ENCODE measurements at regions not wholly inside any gene's neighbourhood (a gene's known extent, or its start where the extent isn't known, plus 50 kb on each side); places are given as distances from the start of the nearest gene placed in this dataset.
A peak's percentile ranks its signal among the peaks of the same experiment; 100 is the strongest.

GRCh38 chr18:41703744-41704530, 251.1 kb upstream of the PIK3C3 start:
- ATAC-seq = peak; percentile 94
- DNase-seq (ENCODE audit: low spot score) = no peak

GRCh38 chr18:41700416-41700815, 254.6 kb upstream of the PIK3C3 start:
- DNase-seq (ENCODE audit: low spot score) = no peak

DNA sequence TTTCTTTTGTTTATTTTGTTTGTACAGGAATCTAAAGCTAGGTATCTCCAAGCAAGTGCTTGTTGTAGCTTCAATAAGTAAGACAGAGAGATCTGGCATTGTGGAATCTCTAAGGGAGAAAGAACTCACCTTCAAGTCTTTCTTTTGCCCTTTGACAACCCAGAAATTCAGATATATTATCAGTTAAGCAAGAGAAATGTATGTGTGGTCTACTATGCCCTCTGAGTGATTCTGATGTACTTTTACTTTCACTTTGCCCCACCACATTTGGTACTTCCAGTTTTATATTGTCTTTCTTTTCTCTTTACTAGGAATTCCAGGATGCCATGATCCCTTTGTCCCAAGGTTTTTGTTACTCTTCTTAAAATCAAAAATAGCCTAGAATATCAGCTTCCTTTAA, 259.6 kb upstream of the PIK3C3 start:
- ATAC-seq (peak; percentile 70), DNase-seq (ENCODE audit: low spot score) (no peak)

More at GRCh38 chr18:41700416-41700815, 254.6 kb upstream of the PIK3C3 start:
- no peak for ATAC-seq

GRCh38 chr18:41693008-41693407, 262.0 kb upstream of the PIK3C3 start:
- ATAC-seq (no peak), DNase-seq (ENCODE audit: low spot score) (no peak)

DNA sequence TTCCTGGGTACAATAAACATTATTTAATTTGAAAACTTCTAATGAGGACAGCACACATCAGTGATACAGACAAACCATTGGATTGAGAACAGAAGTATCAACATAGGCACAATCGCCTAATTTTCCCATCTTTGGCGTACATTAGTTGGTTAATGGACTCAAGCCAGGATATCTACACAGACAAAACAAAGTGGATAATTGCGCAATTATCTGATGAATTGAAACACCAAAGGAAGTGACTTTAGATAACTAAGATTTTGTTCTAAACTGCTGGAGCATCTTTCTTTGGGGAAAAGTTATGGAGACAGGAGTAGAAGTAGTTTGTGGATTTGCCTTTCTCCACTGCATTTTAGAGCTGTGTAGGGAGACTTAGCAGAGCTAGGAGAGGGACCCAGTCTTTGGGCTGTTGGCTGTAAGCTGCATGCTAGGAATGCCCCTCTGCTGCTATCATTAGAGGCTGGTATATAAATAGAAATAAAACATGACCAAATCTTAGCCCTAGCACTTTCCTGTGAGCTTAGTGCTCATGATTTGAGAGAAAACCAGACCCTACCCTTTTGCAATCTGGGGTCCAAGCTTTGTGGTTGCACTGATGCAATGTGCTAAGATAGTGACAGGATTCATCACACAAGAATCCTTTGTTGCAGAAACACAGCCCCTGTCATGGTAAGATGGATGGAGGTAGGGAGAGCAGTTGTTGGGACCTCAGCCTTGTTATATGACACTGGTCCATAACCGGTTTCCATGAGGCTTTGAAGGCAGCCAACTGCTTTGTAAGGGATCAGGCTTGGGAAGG, 264.5 kb upstream of the PIK3C3 start:
- DNase-seq (ENCODE audit: low spot score) (no peak), ATAC-seq (no peak)

DNA sequence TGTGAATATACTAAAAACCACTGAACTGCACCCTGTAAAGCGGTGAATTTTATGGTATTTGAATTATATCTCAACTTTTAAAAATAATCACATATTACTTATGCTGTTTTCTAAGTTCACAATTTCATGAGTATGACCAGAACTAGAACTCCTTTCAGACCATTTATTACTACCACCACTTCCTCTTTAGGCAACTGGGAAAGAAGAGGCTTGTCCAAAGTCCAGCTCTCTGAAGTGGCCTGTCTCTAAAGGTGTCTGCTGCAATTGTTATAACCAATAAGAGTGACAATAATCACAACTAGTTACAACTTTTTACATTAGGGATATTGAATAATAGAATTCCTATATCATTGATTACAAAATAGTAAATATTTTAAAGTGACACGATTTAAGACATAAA, 267.9 kb upstream of the PIK3C3 start:
- DNase-seq (ENCODE audit: low spot score) (no peak), ATAC-seq (peak; percentile 59)

- peak; percentile 82 for ATAC-seq
- DNase-seq (ENCODE audit: low spot score) = no peak
These were observed 273.7 kb upstream of the PIK3C3 start for GRCh38 chr18:41681138-41681880.

DNA sequence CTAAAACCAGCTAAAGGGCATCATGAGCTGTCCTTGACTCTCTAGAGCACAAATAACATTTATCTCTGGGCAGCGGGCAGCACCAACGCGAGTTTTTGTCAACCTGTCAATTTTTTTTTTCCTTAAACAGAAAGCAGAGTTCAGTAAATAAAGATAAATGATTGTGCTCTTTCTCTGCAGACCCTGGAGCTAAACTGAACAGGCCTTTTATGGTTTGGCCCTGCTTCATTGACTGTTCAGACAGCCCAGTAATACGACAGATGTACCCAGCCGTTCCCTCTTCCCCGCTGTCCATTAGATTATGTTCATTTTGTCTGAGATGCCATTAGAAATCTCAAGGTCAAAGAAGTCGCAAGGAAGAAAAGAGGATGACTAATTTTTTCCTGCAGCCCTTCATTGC, 280.5 kb upstream of the PIK3C3 start:
- DNase-seq (ENCODE audit: low spot score) (no peak), ATAC-seq (no peak)

DNA sequence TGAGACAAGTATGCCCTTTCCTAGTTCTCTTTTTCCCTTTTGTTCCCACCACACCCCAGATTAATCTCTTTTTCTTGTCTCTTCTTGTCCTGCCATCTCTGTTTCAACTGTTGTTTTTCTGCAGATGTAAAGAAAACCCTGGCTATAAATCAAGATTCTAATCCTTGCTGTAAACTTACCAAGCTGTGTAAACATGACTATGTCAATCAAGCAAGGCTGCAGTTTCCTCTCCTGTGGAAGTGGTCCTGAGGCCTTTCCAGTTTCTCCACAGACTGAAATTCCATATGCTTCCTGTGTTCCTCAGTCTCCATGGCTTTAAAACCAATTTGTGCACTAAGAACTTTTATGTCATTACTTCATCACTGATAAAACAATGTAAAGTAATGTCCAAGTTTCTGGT, 288.8 kb upstream of the PIK3C3 start:
- no peak for DNase-seq (ENCODE audit: low spot score)
- no peak for ATAC-seq

GRCh38 chr18:41665210-41665609, 289.8 kb upstream of the PIK3C3 start:
- ATAC-seq (no peak), DNase-seq (ENCODE audit: low spot score) (no peak)

DNA sequence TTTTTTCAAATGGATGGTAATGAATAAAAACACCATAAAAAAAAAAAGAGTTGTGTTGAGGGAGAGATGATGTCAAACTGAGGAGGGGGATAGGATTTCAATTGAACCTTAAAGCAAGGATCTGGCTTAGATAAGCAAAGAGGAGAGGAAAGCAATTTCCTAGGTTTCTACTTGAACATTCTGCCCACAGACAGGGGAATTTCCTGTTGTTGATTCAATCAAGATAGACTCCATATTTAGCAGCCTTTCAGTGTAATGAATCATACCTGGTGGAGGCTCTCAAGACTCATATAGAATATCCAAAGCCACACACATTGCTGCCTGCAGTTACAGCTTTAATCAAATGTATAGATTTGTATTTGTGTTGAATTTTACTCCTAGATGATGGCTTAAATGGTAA, 294.4 kb upstream of the PIK3C3 start:
- ATAC-seq (no peak), DNase-seq (ENCODE audit: low spot score) (no peak)

DNA sequence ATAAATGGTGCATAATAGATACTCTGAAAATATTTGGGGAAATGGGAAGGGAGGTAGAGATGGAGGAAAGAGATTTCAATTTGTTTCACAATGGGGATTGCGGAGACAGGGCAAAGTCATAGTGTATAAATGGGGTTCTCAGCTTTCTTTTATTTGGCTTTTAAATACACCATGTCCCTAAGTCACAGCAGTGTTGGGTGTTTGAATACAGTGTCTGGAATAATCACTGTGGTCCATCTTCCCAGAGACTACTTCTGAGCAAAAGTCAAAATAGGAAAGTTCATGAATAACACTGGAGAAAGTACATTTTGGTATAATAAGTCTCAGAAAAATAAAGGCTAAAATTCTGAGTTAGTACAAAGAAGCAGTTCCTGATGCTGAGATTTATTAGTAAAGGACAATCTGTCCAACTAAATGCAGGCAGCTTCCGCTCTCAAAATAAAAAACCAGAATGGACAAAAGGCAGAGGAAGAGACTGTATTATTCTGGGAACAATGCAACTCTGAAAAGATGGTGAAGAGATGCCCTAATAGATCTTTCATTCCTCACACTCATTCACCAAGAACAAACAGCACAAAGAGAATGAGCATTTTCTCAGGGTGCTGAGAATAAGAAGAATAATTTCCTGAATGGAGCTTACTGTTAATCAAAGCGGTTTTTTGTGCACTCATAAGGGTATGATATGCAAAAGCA, 295.4 kb upstream of the PIK3C3 start:
- DNase-seq (ENCODE audit: low spot score) (no peak), ATAC-seq (no peak)

DNA sequence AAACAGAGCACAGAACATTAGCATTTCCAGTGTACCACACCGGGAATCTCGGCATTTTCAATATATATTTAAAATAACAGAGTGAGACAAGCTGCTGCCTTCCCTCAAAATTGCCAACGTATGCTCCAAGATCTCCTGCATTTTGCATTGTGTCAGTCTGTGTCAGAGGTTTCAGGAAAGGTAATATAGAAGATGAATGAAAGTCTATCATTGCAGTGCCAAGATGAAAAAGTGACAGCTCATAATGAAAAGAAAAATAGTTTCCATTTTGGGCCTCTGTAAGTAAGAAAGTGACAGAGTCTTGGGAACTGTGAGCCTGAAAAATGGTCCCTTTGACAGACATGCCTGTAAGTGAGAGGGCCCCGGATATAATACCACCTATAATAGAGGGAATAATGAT, 297.8 kb upstream of the PIK3C3 start:
- DNase-seq (ENCODE audit: low spot score) (no peak), ATAC-seq (no peak)

- no peak for ATAC-seq
- DNase-seq (ENCODE audit: low spot score) = no peak
These were observed 300.0 kb upstream of the PIK3C3 start for GRCh38 chr18:41655074-41655473.

GRCh38 chr18:41647914-41648313, 307.1 kb upstream of the PIK3C3 start:
- no peak for ATAC-seq
- DNase-seq (ENCODE audit: low spot score) = no peak

DNA sequence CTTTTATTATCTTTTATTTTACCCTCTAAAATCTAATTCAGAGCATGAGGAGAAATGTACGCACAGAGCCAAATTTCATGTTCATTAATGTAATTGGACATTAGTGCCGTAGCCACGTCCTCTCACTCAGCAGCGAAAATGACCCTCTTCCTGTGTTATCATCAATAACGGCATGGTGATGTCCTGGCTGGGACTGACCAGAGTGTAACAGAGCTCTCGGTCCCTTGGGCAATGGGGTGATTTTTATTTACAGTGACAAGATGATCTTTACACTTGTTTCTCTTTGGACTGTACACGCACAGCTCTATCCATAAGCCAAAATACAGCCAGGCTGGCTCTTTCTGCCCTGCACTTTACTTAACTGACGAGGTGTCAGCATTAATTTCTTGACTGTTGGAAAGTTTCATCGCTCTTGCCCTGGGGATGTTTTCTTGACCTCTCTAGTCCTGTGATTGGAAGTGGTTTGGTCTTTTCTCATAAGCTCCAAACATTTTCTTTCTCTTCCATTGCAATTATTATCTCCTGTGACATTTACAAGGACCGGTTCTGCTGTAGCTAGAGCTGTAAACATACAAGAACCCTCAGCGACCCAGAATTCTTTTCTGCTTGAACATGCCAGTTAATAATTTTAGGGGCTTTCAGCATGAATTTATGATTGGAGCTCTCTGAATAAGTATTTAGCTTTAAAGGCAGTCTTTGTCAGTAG, 308.0 kb upstream of the PIK3C3 start:
- ATAC-seq = peak; percentile 87
- DNase-seq (ENCODE audit: low spot score) = no peak

DNA sequence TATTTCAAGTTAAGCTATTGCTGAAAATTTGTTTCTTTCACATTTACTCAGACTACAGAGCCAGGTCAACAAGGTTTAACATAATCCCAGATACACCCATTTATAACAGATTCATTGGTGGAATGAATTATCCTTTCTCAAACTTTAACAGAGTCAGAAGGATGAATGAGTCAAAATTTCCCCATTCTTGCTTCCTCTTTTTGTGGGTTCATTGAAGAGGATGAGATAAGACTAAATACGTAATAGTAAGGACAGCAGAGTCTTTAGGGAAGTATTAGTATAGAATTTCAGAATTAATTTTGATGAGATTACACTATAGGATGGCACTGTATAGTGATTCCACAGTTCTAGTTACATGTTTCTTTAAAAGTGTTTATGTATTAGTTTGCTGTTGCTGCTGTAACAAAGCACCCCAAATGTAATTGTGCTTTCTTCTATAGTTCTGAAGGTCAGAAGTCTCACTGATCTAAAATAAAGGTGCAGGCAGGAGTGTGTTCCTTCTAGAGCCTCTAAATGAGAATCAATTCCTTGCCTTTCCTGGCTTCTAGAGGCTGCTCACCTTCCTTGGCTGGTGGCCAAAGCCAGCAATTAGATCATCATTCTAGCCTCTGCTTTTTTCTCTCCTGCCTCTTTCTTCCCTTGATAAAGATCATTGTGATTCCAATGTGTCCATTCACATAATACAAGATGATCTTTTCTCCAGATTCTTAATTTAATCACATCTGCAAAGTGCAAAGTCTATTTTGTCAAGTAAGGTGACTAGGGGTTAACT, 309.3 kb upstream of the PIK3C3 start:
- ATAC-seq (no peak), DNase-seq (ENCODE audit: low spot score) (no peak)

GRCh38 chr18:41644466-41644865, 310.6 kb upstream of the PIK3C3 start:
- DNase-seq (ENCODE audit: low spot score) (no peak), ATAC-seq (no peak)

- no peak for ATAC-seq
These were observed 311.6 kb upstream of the PIK3C3 start for GRCh38 chr18:41643427-41643826.

DNA sequence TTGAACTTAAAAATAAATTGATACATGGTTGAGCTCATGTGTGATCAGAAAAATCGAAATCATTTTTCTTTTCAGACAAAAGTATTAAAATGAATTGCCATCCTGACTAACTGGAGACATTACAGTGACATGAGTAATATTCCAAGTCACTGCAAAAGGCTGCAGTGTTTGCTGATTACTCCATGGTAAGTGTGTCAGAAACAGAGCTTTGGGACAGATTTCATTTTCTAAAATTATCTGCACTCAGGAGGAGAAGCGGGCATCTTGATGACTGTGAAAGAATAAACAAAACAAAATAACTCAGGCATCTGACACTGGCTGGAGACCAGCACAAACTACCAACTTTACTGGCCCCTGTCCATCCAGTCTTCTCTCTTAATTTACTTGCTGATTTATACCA, 312.3 kb upstream of the PIK3C3 start:
- DNase-seq (ENCODE audit: low spot score) (no peak), ATAC-seq (no peak)

More at GRCh38 chr18:41643427-41643826, 311.6 kb upstream of the PIK3C3 start:
- no peak for DNase-seq (ENCODE audit: low spot score)
